NCI-H446 (cell line): ENCODE measurements at regions not wholly inside any gene's neighbourhood (a gene's known extent, or its start where the extent isn't known, plus 50 kb on each side); places are given as distances from the start of the nearest gene placed in this dataset.
A peak's percentile ranks its signal among the peaks of the same experiment; 100 is the strongest.
"Not testable (repeated sequence)": the region's sequence is repeated elsewhere in the genome, so short reads cannot be mapped to it uniquely, and the experiment has no call there.

Experiments used
- DNase-seq, 2 experiments: peaks; one replicate each; lab custom pipeline; 2025; lab: John Stamatoyannopoulos, UW

DNA sequence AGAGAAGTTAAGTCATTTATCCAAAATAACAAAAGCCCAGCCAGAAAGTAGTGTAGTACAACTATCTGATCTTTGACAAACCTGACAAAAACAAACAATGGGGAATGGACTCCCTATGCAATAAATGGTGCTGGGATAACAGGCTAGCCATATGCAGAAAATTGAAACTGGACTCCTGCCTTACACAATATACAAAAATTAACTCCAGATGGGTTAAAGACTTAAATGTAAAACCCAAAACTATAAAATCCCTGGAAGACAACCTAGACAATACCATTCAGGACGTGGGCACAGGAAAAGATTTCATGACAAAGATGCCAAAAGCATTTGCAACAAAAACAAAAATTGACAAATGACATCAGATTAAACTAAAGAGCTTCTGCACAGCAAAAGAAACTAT lies 561.4 kb upstream of the CHAC2 start:
- DNase-seq: not testable (repeated sequence)

DNA sequence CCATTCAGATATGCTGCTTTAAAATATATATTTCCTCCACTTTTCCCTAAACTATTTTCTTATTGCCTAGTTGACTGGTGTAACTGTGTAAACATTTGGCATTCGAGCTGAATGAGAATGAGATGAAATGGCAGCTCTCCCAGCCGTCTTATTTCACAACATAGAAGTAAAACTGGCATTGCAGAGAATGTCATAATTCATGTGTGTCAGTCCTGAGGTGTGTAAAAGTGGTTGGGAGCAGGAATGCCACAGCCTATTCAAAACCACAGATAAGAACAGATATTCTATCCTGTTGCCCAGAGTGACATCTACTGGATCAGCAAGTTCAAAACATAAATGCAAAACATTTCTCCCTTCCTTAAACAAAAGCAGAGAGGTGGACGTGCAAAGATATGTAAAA lies 565.5 kb upstream of the CHAC2 start:
- peak; percentile 51 to 72 for DNase-seq

DNA sequence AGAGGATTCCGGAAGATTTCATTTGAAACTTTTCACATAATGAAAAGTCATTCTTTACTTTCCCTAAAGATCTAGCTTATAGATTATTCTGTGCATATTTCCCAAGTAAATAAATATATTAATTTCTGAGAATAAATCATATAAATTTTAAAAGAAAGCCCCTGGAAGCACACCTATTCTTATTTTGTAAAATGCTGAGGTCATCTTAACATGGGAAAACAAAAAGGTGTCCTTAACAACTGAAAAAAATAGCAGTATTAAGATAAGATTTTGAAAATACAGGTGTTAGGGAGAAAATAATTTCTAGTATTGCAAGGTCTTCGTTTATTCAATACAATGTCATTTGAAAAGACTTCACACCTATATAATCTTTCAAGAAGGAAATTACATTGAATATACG lies 567.5 kb upstream of the CHAC2 start:
- DNase-seq: no peak

DNA sequence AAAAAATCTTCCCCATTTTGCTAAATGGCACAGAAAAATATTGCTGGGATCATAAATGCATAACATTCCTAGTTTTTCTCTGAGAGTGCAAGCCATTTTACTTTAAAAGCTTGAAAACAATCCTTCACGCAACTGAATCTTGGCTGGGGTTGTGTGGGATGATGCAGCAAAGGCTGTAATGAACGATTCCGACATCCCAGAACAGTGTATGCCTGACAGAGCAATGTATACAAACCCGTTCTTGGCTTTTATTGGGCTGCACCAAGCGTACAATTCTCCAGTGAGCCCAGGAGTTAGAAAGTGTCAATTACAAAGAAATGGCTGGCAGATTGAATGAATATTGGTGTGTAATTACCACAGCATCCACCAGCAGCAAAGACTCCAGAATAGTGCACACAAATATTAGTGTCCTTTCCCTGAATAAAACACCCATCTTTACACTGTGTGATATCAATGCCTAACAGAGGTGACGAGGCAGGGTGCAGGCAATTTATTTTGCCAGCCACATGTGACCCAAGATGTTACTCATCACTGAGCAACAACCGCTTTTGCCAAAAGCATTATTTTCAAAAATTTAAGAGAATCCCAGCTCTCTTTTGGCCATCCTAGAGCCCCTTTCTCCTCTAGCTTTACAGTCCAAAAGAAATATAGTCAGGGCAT lies 578.6 kb upstream of the CHAC2 start:
- DNase-seq: peak; percentile 58 to 68

DNA sequence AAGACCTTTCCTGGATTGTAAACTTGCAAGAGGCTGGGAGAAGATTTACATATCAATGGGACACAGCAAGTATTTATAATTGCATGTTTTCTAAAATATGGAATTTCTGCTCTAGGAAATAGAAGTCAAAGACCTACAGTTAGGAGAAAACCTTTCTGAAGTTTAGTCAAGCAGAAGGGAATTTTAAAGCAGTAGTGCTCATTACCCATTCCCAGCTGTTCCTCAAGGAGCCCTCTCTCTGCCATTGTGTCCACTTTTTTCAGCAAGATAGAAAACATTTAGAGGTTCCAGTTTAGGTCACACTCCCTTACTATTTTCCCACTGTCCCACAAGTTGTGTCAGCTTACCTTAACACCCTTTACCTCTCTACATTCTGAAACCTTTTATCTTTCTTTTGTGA lies 584.0 kb upstream of the CHAC2 start:
- no peak for DNase-seq

DNA sequence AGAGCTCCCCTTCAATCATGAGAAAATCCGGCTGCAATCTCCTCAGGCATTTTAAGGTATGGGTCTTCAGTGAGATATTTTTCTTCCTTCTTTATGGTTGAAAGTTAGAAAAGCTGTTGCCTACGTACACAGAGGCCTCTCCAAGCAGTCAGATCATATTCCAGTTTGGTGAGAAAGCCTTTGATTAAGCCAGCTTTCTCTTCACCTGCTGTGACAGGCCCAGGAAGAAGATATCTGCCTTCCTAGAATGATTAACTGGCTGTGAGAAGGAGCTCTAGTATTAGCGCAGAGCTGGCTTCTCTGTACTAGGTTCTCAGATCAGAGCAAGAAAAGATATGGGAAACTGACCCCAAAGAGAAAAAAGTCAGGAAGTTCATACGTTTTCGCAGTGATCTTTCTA lies 585.0 kb upstream of the CHAC2 start:
- no peak for DNase-seq

DNA sequence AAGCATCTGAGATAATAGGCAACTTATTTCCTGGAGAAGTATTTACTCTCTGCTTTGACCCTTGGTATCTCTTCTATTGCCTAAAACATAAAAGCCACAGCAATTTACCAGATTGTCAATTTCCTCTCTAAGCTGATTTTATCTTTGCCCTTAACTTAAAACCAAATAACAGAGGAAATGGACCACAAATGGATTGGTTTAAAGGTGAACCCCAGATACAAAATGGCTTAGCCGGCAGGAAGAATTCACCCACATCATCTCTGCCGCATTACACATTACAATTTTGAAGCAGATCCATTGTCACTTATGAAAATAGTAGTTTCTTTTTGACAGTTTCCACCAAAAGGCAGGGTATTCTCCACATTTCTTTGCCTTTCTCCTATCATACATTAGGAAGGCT lies 585.8 kb upstream of the CHAC2 start:
- DNase-seq: no peak

DNA sequence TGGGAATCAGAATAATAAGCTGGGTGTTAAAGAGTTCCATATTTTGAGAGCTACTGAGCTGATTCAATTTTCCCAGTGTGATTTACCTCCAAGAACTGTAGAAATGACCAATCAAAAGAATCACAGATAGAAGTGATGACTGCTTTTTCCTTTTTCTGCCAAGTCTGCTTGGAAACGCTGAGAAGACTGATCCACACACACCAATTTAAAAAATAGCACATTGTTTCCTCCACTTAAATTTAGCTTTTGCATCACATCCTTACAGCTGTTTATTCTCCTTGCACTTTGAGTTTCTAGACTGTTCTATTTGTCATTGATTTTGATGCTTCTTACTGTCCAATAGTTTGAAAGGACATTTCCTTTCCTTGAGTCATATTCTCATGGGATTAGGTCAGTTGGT lies 590.3 kb upstream of the CHAC2 start:
- DNase-seq: no peak

DNA sequence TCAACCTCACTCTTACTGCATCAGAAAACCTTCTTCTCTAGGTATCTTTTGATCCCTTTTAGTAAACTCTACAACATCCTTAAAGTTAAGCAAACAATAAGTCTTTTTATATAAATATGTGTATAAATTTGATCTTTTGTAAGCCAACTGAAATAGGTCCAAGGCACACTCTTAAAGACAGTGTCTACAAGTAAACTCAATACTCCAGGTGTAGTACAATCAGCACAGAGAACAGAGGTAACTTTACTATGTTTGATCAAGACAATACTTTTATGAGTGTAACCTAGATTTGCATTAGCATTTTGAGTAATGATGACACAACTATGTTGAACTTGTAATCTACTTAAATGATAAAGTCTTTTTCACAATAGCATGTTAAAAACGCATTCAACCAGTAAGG lies 593.1 kb upstream of the CHAC2 start:
- DNase-seq: no peak

DNA sequence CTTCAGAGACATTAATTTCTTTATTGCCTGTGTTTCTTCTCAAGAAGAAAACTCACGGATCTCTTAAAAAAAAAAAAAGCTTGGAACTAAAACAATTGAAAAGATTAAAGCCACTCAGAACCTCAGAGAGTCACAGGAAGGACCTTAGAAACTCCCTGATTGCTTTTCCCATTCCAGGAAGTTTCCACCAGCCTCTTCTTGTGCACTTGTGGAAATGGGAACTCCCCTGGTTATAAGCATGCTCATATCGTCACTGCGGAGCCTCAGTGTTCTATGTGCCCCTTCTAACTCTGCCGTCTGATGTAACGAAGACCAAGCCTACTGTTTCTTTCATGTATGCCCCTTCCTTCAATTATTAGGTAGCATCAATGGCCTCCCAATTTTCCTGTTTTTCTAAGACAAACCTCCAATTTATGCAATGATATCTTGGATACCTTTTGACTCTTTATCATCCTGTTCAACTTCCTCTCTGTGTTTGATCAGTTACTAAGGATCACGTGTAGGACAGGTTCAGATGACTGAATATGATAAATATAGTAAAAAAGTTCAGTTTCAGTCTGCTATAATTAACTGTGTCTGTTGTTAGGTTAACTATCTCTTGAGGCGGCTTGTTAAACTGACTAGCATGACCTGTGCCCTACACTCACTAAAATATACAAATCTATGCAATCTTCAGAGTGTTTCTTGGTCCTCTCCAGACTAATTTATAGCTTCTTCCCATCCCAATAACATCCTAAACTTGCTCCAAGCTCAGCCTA lies 593.7 kb upstream of the CHAC2 start:
- DNase-seq: no peak

DNA sequence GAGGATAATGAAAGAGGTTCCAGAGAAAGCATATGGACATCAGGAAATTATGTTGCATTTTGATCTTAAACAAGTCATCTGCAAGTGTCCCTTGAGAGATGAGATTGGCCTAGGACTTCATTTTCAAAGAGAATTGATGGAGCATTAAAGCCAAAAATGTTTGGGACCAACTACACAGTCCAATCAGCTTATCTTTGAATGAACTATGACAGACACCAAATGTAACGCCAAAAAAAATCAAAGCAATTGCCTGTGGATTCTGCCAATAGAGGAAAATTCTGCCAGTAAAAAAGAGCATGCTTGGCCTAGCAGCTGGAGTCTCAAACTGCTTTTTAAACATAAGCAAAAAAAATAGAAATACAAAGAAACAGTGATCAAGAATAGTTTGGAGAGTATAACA lies 594.5 kb upstream of the CHAC2 start:
- peak; percentile 29 to 87 for DNase-seq

DNA sequence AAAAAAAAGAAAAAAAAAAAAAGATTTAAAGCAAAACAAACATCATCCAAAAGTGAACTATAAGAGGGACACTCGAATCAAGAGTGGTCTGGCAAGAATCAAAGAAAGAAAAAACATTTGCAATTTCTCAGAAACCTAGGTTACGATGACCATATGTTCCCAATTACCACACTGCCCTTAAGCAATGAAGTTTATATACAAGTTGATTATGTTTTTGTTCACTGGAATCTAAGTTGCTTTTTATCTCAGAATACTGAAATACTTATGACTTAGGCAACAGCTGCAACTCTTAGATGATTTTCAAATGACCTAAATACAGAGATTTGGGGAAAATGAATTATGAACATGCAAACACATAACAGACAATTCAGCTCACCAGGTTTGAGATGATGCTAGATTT lies 597.1 kb upstream of the CHAC2 start:
- no peak for DNase-seq

DNA sequence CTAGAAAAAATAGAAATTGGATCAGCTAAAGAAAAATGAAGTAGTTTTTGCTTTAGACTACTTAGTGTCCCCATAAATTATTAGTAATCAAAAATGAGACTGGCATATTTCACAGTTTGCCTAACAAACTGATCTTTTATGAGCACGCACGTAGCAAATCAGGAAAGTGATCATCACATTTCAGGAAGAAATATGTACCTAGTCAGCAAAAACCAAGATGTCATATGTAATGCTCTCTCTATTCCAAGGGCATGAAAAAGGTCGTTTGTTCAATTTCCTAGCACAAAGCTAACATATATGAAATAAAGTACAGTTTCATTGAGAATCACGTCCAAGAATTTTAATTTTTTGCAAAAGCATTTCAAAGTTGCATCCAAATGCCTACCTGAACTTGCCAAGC lies 600.4 kb upstream of the CHAC2 start:
- no peak for DNase-seq

DNA sequence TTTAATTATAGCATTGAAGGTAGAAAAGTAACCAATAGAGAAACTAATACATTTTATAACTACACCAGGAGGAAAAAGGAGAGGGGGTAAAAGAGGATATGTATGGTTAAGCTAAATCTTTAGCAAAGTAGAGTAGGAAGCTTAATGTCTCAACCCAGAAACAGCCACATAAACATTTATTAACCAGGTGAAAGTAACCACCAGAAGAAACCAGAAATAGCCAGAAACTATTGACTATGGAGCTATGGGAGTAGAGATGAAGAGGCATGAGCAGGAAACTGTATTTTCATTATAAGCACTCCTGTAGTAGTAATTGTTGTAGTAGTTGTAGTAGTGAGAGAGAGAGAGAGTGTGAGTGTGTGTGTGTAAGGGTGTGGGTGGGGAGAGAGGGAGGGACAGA lies 617.5 kb upstream of the CHAC2 start:
- no peak for DNase-seq

DNA sequence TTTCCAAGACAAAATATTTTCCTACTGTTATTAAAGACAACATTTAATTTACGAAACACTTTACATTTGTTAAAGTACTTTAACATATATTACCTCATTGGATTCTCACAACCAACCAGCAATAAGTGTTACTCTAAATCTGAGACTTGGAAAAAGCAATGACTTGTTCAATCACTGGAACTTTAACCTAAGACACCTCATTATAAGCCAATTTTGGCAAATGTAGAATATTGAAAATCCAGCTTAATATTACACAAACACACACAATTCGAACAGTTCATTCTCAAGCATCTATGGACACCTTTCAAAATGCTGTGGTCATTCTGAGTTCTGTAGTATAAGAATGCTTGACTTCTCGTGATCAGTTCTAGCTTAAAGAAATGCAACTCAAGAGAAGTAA lies 619.4 kb upstream of the CHAC2 start:
- DNase-seq: no peak

DNA sequence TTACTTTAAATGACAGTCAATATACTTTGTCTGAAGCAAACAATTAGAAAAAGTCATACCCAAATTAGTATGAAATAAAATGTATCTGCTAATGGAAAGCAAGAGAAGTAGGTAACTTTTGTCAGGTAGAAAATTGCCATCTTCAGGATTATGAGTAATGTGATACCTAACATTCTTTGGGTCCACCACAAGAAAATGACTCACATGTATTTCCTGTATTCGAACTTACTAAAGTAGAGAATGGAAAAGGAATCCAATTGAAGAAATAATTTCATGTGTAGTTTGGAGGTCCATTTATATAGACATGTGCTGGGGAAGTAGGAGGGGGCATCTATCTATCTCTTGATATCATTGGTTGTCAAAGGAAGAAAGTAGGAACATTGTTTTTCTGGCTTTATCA lies 636.2 kb upstream of the CHAC2 start:
- DNase-seq: no peak

DNA sequence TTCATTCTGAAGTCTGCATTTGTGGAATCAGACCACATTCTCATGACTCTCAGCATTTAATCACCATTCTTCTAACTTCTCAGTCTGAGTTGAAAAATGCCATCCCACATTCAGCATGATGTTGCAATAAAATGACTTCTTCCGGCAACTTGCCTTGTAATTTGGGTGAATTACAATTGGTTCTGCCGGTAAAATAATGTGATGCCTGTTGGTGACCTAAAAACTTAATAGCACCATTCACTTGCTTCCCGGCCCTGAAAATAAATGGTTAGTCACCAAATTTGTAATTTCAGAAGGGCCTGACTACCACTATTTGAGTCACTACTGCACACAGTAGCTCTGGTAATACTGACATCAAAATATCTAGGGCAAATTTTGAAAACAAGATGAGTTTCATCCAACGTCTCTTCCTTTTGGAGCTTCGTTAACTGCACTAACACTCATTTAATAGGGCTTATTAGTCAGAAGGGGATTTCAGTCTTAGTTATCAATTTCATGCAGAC lies 637.1 kb upstream of the CHAC2 start:
- DNase-seq: no peak

DNA sequence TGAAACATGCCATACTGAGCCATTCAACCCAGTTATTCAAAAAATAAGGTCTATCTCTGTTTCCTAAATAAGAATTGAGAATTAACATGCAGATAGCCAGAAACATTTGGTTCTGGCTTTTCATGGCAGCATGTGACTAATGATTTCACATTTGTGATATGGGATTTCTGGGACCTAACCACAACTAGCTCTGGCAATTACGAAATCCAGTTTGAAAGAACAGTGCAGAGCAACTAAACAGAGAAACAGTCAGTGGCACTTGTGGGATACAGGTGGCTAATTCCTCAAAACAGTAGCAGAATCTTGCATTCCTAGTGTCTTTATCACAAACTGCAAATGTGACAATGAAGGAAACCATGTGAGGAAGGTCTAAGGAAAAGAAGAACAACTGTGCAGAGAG lies 637.8 kb upstream of the CHAC2 start:
- no peak for DNase-seq

DNA sequence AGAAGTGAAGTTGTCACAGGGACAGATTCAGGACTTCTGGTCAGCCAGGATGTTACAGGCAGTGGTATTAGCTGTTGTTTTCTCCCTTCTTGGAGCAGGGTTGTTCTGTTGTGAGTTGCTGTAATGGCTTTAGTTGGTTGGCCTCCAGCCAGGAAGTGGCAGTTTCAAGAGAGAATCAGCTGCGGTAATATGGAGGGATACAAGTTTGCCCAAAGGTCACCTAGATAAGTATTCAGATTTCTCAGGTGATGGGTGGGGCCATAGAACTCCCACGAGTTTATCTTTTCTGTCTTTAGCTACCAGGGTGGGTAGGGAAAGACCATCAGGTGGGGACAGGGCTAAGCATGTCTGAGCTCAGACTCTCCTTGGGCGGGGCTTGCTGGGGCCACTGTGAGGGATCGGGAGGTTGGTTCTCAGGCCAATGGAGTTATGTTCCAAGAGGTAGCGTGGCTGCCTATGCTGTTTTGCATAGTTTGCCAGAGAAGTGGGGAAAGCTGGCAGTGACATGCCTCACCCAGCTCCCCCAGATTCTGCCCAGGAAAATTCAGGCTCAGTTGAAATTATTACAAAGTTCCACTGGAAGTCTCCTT lies 640.4 kb upstream of the CHAC2 start:
- DNase-seq: no peak

DNA sequence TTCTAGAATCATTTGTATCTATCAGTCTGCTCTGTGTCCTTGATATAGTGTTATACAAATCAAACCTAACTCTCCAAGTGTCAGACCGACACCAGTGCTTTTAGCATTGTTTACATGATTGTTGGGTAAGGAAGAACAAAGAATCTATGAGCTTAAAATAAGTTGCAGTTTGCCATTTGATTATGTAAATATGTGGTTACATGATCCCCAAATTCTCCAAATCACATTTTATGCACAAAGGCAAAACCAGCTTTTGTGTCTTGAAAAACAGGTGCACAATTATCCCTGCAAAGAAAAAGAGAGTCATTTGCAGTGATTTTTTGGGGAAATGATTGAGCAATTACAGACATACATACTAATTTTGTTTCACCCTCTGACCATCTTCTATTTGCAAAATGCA lies 652.6 kb upstream of the CHAC2 start:
- no peak for DNase-seq

DNA sequence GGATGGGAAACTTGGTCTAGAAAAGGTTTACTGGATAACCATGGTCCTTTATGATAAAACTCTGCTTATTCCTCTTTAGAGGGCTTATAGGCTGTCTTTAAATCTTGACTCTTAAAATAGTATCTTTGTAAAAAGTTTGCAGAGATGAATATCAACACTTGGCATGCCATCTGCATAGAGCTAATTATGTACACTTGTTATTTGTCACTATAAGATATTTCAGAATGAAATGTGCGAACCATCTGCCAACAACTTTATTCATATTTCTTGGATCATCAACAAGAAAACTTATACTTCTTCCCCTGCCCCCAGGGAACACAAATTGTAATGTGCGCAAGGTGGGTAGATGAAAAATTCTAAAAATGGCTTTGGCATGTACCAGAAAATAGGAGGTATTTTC lies 653.0 kb upstream of the CHAC2 start:
- no peak for DNase-seq

DNA sequence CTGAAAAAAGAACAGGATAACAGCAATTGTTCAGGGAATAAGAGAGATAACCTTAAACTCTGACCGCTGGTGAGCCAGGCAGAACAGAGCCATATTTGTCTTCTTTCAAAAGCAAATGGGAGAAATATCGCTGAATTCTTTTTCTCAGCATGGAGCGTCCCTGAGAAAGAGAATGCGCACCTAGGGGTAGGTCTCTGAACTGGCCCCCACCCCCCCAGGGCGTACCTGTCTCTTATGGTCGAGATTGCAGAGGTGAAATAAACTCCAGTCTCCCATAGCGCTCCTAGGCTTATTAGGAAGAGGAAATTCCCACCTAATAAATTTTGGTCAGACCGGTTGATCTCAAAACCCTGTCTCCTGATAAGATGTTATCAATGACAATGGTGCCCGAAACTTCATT lies 655.2 kb upstream of the CHAC2 start:
- not testable (repeated sequence) for DNase-seq

DNA sequence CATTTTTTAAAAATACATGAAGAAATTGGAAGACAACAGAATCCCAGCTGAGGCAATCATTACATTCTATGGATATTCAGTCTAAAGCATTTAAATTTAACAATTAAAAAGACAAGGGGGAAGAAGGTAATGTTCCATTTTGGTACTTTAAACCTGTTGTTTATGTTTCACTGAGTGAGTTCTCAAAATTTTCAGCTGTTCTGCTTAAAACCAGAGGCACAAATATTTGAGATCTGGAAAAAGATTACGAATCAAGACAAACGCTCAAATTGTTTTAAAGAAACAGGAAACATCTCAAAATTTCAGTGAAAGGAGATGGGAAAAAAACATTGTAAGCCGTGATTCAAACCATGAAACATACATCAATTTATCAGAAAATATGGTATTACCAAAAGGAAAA lies 656.2 kb upstream of the CHAC2 start:
- no peak for DNase-seq
